ENCODE measurements at regions not wholly inside any gene's neighbourhood (a gene's known extent, or its start where the extent isn't known, plus 50 kb on each side); places are given as distances from the start of the nearest gene placed in this dataset.

GRCh38 chr7:85830982-85831381 lies 644.1 kb upstream of the SEMA3D start:
- CTCF ChIA-PET, result interaction anchor here (1.5 kb wide), 1 partner anchor 8 kb away, joined by 6 read pairs; no protein-coding TSS in a partner anchor
- H3K27ac ChIP-seq, result no peak overlapping the region
- no peak for DNase-seq (ENCODE audit: low spot score)
- no peak for TF ChIP-seq CTCF (conservative IDR thresholded peaks at IDR 0.05; ENCODE audit: low read depth)
- POLR2A ChIA-PET (ENCODE audit: low non-redundant PET), result no interaction called here

GRCh38 chr7:85829817-85830432 lies 643.1 kb upstream of the SEMA3D start:
- CTCF ChIA-PET, result interaction anchor here (0.5 to 2.0 kb wide), 17 partner anchors 9 to 1894 kb away, joined by 3 to 12 read pairs (median 3); no protein-coding TSS in a partner anchor
- no peak for DNase-seq (ENCODE audit: low spot score)
- no peak overlapping the region for H3K27ac ChIP-seq
- POLR2A ChIA-PET (ENCODE audit: low non-redundant PET), result no interaction called here
- TF ChIP-seq CTCF (conservative IDR thresholded peaks at IDR 0.05; ENCODE audit: low read depth), result peak; percentile 50; the same call in 1 of the 2 replicates

GRCh38 chr7:85829176-85829575 lies 642.3 kb upstream of the SEMA3D start:
- TF ChIP-seq CTCF (conservative IDR thresholded peaks at IDR 0.05; ENCODE audit: low read depth), result no peak
- POLR2A ChIA-PET (ENCODE audit: low non-redundant PET), result no interaction called here
- CTCF ChIA-PET, result interaction anchor here (0.7 to 2.0 kb wide), 4 partner anchors 18 to 799 kb away, joined by 3 to 12 read pairs (median 4); no protein-coding TSS in a partner anchor
- no peak overlapping the region for H3K27ac ChIP-seq
- DNase-seq (ENCODE audit: low spot score), result no peak

GRCh38 chr7:85828614-85829013 lies 641.8 kb upstream of the SEMA3D start:
- no peak for TF ChIP-seq CTCF (conservative IDR thresholded peaks at IDR 0.05; ENCODE audit: low read depth)
- DNase-seq (ENCODE audit: low spot score), result no peak
- ChIA-PET POLR2A (ENCODE audit: low non-redundant PET) (no interaction called here), CTCF (interaction anchor here (1.0 to 2.0 kb wide), 2 partner anchors 185 to 787 kb away, joined by 4 to 12 read pairs; no protein-coding TSS in a partner anchor)
- no peak overlapping the region for H3K27ac ChIP-seq

GRCh38 chr7:85823396-85824080 lies 636.7 kb upstream of the SEMA3D start:
- ChIA-PET CTCF (no interaction called here), POLR2A (ENCODE audit: low non-redundant PET) (no interaction called here)
- DNase-seq (ENCODE audit: low spot score), result no peak
- no peak overlapping the region for H3K27ac ChIP-seq
- no peak for TF ChIP-seq CTCF (conservative IDR thresholded peaks at IDR 0.05; ENCODE audit: low read depth)

GRCh38 chr7:85821926-85822325 lies 635.1 kb upstream of the SEMA3D start:
- TF ChIP-seq CTCF (conservative IDR thresholded peaks at IDR 0.05; ENCODE audit: low read depth), result no peak
- ChIA-PET POLR2A (ENCODE audit: low non-redundant PET) (no interaction called here), CTCF (interaction anchor here (0.6 to 0.7 kb wide), 2 partner anchors 268 to 803 kb away, joined by 4 to 6 read pairs; no protein-coding TSS in a partner anchor)
- DNase-seq (ENCODE audit: low spot score), result no peak
- H3K27ac ChIP-seq, result no peak overlapping the region

All from RWPE1 (cell line).